Urinary bladder (tissue), 3 donors: ENCODE measurements at regions not wholly inside any gene's neighbourhood (a gene's known extent, or its start where the extent isn't known, plus 50 kb on each side); places are given as distances from the start of the nearest gene placed in this dataset.
"Not testable (repeated sequence)": the region's sequence is repeated elsewhere in the genome, so short reads cannot be mapped to it uniquely, and the experiment has no call there.

Experiments used
- DNase-seq: peaks from one replicate; pipeline ENCODE4 v3.0.0-alpha.2; 2015; ENCODE audit errors: extremely low spot score
- H3K27ac ChIP-seq: one replicate; pipeline ENCODE4 v1.5.1; 2013; ENCODE audit warnings: low read depth, mild to moderate bottlenecking, moderate library complexity
- H3K36me3 ChIP-seq: one replicate; pipeline ENCODE4 v1.6.1; 2013; ENCODE audit warnings: mild to moderate bottlenecking, moderate library complexity; ENCODE audit not compliant: insufficient read depth
- H3K4me1 ChIP-seq: one replicate; pipeline ENCODE4 v1.6.1; 2013; ENCODE audit warnings: mild to moderate bottlenecking, moderate library complexity; ENCODE audit not compliant: insufficient read depth
- H3K4me3 ChIP-seq: one replicate; pipeline ENCODE4 v1.5.1; 2013; ENCODE audit warnings: low read depth, low read length
- WGBS: extraction: QIAGEN DNeasy Blood & Tissue Kit; methylation state at CpG from one replicate; pipeline ENCODE4 v1.1.7; 2013; 5-methylcytosine and 5-hydroxymethylcytosine counted together
- donor health status: healthy with polysubstance abuse.
- donor health status: healthy.

DNA sequence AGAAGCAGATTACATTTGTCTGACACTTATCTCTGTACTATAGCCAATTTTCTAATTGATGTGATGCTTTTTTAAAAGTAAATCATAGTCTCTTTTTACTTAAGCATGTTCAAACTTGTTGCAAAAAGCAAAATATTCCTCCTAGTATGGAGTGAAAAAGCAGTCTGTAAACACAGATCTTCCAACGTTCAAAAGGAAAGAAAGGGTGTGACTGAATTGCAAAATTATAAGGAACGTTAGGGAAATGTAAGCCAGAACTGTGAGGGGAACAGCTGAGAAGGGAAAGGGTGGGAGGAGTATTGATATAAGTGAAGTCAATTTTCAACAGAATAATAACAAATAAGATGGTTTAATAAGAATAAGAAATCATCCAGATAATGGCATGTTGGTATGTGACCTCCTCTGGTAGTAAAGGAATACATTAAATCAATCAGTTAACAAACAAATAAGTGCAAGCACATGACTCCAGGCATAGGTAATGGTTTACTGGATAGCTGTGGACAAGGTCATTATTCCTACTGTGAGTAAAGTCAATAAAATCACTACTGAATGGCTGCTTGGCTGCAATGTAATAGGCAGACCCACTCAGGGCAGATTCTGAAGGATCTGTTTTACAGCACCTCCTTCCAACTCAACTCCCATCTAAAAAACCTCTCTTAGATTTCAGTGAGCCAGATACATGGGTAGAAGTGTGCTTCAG lies 239.1 kb upstream of the NMUR2 start:
- no peak for DNase-seq
- no peaks in the 10 kb centered on the region for H3K36me3 ChIP-seq
- H3K4me1 ChIP-seq: no peaks in the 10 kb centered on the region
- no peak overlapping the region for H3K4me3 ChIP-seq
- 41% methylated on average over 2 of the region's 2 CpGs for WGBS
- H3K27ac ChIP-seq: no peak overlapping the region

DNA sequence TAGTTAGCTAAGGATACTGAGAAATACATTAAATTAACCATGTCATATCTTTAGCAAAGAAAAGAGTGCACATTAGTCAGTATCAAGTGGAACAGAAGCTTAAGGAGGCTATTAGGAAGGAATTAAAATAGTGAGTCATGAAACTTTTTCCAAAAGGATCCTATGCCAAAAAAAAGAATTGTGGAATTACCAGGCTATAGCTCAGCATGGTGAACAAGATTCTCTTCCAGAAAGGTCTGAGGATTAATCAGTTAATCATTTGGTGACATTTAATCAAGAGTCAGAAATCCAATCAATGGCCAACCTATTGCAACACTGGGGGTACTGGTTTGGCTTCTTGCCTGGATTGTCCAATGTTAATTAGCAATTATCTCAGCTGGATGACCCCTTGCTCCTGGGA lies 244.5 kb upstream of the NMUR2 start:
- no peak overlapping the region for H3K27ac ChIP-seq
- H3K4me1 ChIP-seq: no peaks in the 10 kb centered on the region
- no peak for DNase-seq
- no peaks in the 10 kb centered on the region for H3K36me3 ChIP-seq
- H3K4me3 ChIP-seq: no peak overlapping the region

DNA sequence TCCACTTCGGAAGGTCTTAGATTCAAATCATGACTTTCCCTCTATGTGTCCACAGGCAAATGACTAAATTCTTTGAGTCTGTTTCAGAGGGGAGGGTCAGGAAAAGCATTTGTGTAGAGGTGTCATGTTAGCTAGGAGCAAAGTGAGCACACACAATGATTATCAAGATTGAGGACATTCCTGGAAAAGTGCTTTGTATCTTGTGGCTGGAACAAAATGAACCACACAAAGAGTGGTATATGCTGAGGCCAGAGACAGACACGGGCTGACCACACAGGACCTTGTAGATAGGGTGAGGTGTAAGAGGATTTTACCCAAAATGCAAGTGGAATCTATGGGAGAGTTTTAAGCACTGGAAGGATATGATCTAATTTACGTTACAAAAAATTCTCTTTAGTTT lies 245.3 kb upstream of the NMUR2 start:
- Histone ChIP-seq H3K4me3 (no peak overlapping the region), H3K4me1 (no peaks in the 10 kb centered on the region), H3K36me3 (no peaks in the 10 kb centered on the region), H3K27ac (no peak overlapping the region)
- DNase-seq: no peak
- 74% methylated on average over 3 of the region's 3 CpGs for WGBS

DNA sequence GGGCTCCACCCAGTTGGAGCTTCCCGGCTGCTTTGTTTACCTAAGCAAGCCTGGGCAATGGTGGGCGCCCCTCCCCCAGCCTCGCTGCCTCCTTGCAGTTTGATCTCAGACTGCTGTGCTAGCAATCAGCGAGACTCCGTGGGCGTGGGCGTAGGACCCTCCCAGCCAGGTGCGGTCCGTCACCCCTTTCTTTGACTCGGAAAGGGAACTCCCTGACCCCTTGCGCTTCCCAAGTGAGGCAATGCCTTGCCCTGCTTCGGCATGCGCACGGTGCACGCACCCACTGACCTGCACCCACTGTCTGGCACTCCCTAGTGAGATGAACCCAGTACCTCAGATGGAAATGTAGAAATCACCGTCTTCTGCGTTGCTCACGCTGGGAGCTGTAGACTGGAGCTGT lies 254.4 kb upstream of the NMUR2 start:
- 74% methylated on average over 18 of the region's 18 CpGs for WGBS
- not testable (repeated sequence) for H3K4me1 ChIP-seq, DNase-seq

DNA sequence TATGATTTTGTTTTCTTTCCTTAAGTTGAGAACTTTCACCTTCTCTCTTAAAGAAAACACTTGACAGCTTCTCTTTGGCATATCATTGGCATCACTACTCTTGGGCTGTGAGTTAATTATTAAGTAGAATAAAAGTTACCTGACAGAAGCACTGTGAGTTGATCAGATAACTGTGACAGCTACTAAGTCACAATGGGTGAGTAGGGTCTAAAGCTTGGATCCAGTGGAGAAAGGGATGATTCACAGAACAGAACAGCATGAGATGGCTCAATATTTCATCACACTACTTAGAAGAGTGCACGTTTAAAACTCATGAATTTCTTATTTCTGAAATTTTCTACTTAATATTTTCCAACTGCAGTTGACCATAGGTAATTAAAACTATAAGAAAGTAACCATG lies 268.5 kb upstream of the NMUR2 start:
- Histone ChIP-seq H3K4me1 (no peaks in the 10 kb centered on the region), H3K36me3 (no peaks in the 10 kb centered on the region), H3K27ac (no peak overlapping the region), H3K4me3 (no peak overlapping the region)
- no peak for DNase-seq
- 70% methylated on average over 1 of the region's 1 CpG for WGBS

More for the DNA sequence above, 254.4 kb upstream of the NMUR2 start:
- not testable (repeated sequence) for H3K36me3 ChIP-seq, H3K27ac ChIP-seq, H3K4me3 ChIP-seq

DNA sequence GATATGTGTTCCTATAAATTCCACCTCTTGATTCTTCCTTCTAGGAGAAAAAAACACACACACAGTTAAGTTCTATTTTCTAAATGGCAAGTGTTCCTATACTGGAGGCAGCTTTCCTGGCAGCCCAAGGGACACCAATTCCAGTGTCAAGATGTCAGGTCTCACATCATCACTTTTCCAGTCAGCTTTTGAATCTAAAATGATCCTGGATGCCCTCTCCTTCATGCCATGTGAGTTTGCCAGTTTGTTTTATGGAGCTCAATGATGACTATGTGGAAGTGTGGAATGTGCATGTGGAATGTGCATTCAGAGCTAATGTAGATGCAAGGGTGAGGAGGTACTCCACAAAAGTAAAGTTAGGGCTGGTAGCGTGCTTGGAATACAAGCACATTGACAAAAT lies 269.3 kb upstream of the NMUR2 start:
- Histone ChIP-seq H3K36me3 (no peaks in the 10 kb centered on the region), H3K4me1 (no peaks in the 10 kb centered on the region), H3K27ac (no peak overlapping the region), H3K4me3 (no peak overlapping the region)
- DNase-seq: no peak
- WGBS: 97% methylated on average over 1 of the region's 1 CpG

DNA sequence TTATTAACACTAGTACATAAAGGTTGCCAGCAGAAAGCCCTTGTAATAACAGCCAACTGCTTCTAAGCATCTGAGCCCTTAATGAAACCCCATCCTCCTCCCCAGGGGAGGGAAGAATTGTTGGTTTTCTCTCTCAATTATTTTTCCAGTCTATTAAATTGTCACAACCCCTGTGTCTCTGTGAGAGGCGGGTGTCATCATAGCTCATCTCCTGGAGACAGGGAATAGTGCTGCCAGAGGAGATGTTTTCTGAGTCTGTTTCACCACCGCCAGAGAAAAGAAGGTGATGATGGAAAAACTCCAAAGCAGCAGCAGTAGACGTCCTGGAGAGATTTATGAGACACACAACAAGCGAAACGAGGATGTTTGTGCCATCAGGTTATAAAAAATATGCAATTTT lies 271.1 kb upstream of the NMUR2 start:
- H3K36me3 ChIP-seq: no peaks in the 10 kb centered on the region
- H3K4me3 ChIP-seq: no peak overlapping the region
- DNase-seq: no peak
- H3K4me1 ChIP-seq: no peaks in the 10 kb centered on the region
- 20% methylated on average over 5 of the region's 5 CpGs for WGBS
- no peak overlapping the region for H3K27ac ChIP-seq

DNA sequence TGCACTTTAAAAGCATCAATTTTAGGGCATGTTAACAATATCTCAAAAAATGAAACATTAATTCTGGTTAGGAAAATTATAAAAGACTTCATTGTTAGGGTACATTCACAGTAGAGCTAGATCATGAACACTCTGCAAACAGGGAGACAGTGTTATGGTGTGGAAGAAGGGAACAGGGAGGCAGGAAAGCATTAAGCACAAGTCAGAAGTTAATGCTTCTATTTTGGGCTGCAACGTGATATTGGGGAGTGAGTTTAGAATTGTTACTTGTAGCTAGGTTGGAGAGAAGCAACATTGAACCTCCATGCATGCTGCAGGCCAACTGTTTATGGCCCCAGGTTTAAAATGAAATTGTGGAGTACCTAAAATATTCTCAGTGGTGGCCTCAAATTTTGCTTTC lies 278.1 kb upstream of the NMUR2 start:
- Histone ChIP-seq H3K4me1 (no peaks in the 10 kb centered on the region), H3K4me3 (no peak overlapping the region), H3K36me3 (no peaks in the 10 kb centered on the region), H3K27ac (no peak overlapping the region)
- no peak for DNase-seq
- WGBS: 55% methylated on average over 1 of the region's 1 CpG

DNA sequence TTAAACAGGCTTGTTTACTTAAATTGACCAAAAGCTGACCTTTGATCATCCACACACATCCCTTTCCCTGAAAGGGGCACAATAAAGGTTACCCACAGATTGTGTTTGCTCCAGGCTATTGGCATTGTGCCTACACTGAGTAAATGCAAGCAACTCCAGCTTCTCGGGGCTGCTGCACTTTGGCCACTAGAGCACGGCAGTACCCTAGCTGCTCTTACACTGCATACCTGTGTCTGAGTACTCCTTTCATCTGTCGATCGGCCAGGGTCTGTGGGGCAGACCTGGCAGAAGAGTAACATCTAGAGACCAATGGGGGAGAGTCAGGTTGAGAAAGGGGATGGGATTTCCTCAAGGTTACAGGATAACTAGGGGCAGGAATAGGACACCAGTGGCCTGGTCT lies 281.9 kb upstream of the NMUR2 start:
- no peak for DNase-seq
- 85% methylated on average over 4 of the region's 4 CpGs for WGBS
- no peak overlapping the region for H3K4me3 ChIP-seq
- no peaks in the 10 kb centered on the region for H3K36me3 ChIP-seq
- no peak overlapping the region for H3K27ac ChIP-seq
- H3K4me1 ChIP-seq: no peaks in the 10 kb centered on the region

DNA sequence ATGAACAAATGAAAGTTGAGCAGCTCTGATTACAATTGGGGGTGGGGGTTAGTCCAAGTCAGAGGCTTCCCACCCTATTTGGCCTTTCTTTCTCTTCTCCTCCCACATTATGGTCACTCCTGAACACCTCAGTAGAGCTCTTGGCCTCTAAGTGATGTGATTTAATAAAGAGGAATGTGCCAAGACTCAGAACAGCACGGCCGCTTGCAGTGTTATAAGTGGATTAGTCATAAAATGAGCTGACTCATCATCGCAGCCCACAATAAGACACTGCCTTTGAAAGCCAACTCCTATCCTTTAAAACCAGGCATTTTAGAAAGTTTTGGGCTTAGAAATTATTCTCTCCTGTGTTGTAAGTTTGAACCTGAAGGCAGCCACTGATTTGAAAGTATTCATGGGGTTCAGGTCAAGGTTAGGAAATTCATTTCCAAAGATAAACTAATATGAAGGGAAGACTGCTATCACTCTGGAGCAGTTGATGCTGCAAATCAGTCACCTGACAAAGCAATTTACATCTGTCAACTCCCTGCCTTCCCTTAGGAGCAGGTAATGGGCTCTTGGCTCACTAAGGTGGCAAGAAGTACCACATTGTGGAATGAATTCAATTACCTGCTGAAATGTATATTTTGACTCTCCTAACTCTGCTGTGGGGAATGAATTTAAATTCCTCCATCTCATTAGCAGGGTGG lies 283.6 kb upstream of the NMUR2 start:
- Histone ChIP-seq H3K4me1 (no peaks in the 10 kb centered on the region), H3K36me3 (no peaks in the 10 kb centered on the region), H3K4me3 (no peak overlapping the region), H3K27ac (no peak overlapping the region)
- no peak for DNase-seq
- 43% methylated on average over 3 of the region's 3 CpGs for WGBS

DNA sequence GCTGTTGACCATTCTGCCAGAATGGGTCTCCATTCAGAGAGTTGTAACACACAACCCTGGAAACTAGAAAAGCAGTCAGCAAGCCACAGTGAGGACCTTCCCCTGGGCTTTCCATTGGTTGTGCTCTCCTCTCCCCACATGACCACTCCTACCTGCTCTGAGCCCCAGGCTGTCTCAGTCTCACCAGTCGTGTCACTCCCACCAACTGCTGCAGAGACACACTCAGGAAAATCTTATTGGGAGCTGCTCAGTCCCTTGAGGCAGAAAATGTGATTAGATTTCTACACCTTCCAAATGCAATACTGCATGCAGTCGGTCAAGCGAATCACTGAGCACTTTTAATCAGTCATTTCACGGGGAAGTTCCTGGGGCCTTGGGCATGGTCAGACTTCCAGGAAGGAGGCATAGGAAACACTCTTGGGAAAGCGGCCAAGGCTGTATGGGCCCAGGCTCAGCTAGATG lies 284.2 kb upstream of the NMUR2 start:
- no peak for DNase-seq
- no peaks in the 10 kb centered on the region for H3K36me3 ChIP-seq
- no peaks in the 10 kb centered on the region for H3K4me1 ChIP-seq
- H3K27ac ChIP-seq: no peak overlapping the region
- WGBS: 71% methylated on average over 5 of the region's 5 CpGs
- H3K4me3 ChIP-seq: no peak overlapping the region

DNA sequence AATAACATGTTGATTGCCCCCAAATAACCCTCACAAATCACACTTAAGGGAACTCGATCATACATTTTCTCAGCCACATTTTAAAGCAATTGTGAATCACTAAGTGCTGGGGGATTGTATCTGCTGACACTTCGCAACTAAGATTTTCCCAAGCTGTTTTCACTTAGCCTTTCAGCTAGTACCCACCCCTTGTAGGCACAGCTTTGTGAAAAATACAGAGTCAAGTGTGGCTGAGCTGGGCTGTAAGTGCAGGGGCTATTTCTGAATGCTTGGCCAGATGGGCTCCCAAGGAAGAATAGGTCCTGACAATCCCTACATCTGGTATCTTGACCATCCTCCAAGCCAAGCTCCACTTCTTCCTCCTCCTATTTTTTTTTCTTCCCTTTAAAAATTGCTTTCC lies 289.2 kb upstream of the NMUR2 start:
- Histone ChIP-seq H3K4me3 (no peak overlapping the region), H3K36me3 (no peaks in the 10 kb centered on the region), H3K4me1 (no peaks in the 10 kb centered on the region), H3K27ac (no peak overlapping the region)
- DNase-seq: no peak
- WGBS: 38% methylated on average over 2 of the region's 2 CpGs

DNA sequence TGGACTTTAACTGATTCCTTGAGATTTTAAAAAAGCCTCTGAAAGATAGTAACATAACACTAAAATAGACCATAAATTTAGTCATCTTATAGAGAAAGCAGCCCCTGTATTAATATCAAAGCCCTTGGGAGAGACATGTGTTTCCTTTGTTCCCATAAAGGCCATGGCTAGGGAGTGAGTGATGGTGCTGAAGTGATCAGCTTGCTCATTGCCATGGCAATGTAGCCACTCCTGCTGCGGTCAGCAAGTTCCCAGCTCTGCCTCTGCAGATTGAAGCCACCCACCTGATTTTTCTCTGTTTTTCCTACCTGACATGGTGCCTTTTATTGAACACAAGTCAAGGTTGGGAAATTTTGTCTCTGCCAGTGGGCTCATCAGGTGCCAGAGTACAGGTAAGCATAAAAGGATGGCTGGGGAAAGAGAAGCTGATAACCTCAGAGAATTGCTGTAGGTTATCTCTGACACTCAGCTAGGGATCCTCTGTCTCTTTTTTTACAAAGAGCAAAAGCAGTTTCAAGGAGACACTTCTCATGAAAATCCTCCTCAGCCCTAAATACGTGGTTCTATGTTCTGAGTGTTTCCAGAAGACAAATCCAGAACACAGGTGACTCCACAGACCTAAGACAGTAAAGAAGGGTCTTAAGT lies 296.3 kb upstream of the NMUR2 start:
- 42% methylated on average over 2 of the region's 2 CpGs for WGBS
- DNase-seq: no peak
- Histone ChIP-seq H3K4me3 (no peak overlapping the region), H3K4me1 (no peaks in the 10 kb centered on the region), H3K36me3 (no peaks in the 10 kb centered on the region), H3K27ac (no peak overlapping the region)

DNA sequence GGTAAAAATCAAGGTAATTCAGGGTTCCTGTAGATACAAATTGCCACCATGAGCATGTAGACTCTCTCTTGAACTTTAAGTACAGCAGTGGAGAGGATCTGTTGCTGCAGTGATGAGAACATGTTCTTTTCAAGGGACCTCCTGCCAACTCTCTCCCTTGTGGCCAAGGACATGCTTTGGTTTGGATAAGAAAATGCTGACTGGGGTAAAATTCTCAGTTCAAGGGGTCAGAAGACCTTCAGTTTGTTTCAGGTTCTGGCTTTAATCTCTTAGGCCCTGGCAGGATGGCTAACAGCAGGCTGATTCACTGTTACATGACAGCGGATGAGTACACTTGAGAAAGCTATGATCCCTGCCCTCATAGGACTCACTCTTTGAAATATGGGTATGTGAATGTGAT lies 299.2 kb upstream of the NMUR2 start:
- Histone ChIP-seq H3K4me3 (no peak overlapping the region), H3K4me1 (no peaks in the 10 kb centered on the region), H3K27ac (no peak overlapping the region), H3K36me3 (no peaks in the 10 kb centered on the region)
- WGBS: 94% methylated on average over 1 of the region's 1 CpG
- DNase-seq: no peak
